ENCODE measurements at regions not wholly inside any gene's neighbourhood (a gene's known extent, or its start where the extent isn't known, plus 50 kb on each side); places are given as distances from the start of the nearest gene placed in this dataset.
"Not testable (repeated sequence)": the region's sequence is repeated elsewhere in the genome, so short reads cannot be mapped to it uniquely, and the experiment has no call there.

DNA sequence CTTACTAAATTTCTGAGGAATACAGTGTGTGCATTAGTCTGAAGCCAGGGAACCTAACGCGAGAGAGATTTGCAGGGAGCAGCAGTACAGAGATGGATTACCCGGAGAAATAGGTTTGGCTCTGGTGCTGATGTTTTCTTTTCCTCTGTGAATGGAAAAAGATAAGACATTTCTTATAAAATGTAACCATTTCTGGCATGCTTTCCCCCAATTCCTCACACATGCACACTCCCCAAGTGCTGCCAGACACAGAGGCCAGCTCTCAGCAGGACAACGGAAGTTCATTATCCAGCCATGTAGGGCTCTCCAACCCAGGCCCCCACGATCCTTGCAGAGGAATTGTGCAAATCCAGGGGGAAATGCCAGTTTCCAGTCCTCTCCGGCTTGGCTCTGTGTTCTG, 224.5 kb upstream of the MGAT5 start:
- no peak for DNase-seq (ENCODE audit: low read depth)

DNA sequence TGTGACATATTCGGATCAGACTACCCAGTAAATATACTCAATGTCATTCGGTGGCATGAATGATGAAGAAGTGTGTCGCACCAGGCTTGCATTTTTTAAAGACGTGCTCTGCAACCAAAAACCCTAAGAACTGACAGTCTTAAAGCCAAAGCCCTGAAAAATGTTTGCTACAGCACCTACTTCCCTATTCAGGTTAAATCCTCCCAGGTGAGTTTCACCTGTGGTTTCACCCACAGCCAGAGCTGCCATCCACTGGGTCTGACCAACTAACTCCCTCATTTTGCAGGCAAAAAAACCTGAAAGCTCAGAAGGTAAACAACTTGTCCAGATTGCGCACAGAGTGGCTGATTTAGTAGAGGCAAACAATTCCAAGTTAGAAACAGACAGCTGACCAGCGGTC, 222.3 kb upstream of the MGAT5 start:
- DNase-seq (ENCODE audit: low read depth), result no peak

DNA sequence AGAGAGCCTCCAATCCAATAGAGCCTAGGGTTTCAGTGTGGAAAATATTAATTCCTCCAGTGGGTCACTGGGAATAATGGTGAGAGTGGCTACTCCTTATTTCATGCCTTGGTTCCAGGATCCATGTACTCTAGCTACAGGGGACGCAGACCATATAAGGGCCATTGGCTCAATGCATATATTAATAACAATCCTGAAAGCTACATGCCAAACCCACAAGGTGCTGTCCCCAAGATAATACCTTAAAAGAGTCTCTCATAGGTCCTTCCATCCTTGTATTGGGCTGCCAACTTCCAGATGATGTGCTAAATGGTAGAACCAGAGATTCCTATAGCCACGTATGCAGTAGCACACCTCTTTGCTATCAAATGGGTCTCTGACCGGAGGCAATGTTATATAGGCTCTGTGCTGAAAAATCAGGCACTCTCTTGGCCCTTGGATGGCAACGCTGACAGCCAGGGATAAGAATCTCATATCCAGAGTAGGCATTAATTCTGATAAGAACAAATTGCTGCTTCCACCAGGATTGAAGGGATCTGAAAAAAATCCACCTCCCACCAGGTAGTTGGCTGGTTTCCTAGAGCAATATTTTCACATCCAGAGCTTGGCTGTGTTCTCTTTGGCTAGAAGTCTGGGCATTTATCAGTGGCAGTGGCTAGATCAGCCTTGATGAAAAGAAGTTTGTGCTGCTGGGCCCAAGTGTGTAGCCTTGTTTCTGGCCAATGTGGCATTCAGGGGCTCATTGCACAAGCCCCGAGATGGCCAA, 218.1 kb upstream of the MGAT5 start:
- no peak for DNase-seq (ENCODE audit: low read depth)

DNA sequence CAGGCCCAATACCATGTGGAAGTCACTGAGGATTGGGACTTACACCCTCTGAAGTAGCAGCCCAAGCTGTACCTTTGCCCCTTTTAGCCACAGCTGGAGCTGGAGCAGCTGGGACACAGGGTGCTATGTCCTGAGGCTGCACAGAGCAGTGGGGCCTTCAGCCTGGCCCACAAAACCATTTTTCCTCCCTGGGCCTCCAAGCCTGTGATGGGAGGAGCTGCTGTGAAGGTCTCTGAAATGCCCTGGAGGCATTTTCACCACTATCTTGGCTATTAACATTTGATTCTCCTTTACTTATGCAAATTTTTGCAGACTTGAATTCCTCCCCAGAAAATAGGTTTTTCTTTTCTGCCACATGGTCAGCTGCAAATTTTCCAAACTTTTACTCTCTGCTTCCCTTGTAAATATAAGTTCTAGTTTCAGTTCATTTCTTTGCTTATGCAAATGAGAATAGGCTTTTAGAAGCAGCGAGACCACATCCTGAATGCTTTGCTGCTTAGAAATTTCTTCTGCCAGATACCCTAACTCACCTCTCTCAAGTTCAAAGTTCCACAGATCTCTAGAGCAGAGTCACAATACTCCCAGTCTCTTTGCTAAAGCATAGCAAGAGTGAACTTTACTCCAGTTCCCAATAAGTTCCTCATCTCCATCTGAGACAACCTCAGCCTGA, 213.8 kb upstream of the MGAT5 start:
- DNase-seq (ENCODE audit: low read depth), result no peak

DNA sequence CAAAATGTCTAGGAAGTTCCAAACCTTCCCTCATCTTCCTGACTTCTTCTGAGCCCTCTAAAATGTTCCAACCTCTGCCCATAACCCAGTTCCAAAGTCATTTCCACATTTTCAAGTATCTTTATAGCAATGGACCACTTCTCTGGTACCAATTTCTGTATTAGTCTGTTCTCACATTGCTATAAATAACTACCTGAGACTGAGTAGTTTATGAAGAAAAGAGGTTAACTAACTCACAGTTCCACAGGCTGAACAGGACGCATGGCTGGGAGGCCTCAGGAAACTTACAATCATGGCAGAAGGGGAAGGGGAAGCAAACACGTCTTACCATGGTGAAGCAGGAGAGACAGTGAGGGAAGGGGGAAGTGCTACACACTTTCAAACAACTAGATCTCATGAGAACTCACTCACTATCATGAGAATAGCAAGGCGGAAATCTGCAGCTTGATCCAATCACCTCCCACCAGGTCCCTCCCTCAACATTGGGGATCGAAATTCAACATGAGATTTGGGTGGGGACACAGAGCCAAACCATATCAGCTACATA, 213.2 kb upstream of the MGAT5 start:
- not testable (repeated sequence) for DNase-seq (ENCODE audit: low read depth)

DNA sequence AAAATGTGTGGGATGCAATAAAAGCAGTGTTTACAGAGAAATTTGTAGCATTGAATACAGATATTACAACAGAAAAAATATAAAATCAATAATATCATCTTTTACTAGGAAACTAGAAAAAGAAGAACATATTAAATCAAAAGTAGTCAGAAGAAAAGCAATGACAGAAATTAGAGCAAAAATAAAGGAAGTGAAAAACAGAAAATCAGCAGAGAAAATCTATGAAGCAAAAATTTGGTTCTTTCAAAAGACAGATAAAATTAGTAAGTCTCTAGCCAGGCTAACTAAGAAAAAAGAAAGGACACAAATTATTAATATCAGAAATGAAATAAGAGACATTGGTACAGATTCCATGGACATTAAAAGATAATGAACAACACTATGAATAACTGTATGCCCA, 212.0 kb upstream of the MGAT5 start:
- no peak for DNase-seq (ENCODE audit: low read depth)

DNA sequence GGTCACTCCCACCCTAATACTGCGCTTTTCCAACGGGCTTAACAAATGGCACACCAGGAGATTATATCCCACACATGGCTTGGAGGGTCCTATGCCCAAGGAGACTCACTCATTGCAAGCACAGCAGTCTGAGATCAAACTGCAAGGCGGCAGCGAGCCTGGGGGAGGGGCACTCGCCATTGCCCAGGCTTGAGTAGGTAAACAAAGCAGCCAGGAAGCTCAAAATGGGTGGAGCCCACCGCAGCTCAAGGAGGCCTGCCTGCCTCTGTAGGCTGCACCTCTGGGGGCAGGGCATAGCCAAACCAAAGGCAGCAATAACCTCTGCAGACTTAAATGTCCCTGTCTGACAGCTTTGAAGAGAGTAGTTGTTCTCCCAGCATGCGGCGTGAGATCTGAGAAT, 210.8 kb upstream of the MGAT5 start:
- not testable (repeated sequence) for DNase-seq (ENCODE audit: low read depth)

DNA sequence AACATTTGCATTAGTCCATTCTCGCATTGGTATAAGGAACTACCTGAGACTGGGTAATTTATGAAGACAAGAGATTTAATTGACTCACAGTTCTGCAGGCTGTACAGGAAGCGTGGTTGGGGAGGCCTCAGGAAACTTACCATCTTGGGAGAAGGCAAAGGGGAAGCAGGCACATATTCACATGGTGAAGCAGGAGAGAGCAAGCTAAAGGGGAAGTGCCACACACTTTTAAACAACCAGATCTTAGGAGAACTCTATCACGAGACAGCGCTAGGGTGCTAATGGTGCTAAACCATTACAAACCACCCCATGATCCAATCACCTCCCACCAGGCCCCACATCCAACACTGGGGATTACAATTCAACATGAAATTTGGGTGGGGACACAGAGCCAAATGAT, 201.7 kb upstream of the MGAT5 start:
- DNase-seq (ENCODE audit: low read depth), result no peak

DNA sequence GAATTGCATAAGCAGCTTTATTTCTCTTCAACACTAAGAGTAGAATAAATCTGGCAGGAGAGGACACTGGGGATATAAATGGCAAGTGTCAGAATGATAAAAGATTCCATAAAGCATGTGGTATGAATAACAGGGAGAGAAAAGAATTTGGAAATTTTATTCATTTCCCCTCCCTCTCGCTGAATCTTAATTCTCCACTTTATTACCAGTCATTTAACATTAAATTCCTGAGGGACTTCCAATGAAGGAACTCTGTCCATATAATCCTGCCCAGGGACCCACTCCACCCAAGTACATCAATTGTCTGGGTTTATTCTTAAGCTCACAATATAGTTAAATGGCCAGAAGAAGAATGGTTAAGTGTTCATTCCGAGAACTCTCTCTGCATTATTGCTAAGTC, 197.7 kb upstream of the MGAT5 start:
- no peak for DNase-seq (ENCODE audit: low read depth)

DNA sequence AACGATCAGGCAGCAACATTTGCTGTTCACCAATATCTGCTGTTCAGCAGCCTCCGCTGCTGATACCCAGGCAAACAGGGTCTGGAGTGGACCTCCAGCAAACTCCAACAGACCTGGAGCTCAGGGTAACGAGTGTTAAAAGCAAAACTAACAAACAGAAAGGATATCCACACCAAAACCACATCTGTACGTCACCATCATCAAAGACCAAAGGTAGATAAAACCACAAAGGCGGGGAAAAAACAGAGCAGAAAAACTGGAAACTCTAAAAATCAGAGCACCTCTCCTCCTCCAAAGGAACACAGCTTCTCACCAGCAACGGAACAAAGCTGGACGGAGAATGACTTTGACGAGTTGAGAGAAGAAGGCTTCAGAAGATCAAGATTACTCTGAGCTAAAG, 192.8 kb upstream of the MGAT5 start:
- not testable (repeated sequence) for DNase-seq (ENCODE audit: low read depth)

DNA sequence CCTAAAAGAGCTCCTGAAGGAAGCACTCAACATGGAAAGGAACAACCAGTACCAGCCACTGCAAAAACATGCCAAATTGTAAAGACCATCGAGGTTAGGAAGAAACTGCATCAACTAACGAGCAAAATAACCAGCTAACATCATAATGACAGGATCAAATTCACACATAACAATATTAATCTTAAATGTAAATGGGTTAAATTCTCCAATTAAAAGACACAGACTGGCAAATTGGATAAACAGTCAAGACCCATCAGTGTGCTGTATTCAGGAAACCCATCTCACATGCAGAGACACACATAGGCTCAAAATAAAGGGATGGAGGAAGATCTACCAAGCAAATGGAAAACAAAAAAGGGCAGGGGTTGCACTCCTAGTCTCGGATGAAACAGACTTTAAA, 191.6 kb upstream of the MGAT5 start:
- not testable (repeated sequence) for DNase-seq (ENCODE audit: low read depth)

DNA sequence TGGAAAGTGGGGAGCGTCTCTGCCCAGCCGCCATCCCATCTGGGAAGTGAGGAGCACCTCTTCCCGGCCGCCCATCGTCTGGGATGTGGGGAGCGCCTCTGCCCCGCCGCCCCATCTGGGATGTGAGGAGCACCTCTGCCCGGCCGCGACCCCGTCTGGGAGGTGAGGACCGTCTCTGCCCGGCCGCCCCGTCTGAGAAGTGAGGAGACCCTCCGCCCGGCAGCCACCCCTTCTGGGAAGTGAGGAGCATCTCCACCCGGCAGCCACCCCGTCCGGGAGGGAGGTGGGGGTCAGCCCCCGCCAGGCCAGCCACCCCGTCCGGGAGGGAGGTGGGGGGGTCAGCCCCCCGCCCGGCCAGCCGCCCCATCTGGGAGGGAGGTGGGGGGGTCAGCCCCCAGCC, 190.0 kb upstream of the MGAT5 start:
- DNase-seq (ENCODE audit: low read depth), result not testable (repeated sequence)

DNA sequence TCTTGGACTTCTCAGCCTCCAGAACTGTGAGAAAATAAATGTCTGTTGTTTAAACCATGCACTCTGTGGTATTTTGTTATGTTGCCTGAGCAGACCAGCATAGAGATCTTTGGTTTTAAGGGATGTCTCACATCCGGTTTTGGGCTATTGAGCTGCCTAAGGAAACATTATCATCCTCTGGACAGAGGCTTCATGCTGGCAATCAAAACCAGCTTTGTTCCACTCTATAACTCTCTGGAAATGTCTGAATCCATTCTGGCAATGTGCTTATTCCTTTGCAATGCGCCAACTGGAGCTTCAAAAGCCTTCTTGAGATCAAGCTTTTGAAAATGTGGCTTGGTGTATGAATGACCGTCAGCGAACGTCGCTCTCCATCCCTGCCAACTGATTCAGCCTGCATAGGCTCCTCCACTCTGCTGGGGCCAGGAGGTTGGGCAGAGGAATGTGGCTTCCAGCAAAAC, 183.6 kb upstream of the MGAT5 start:
- no peak for DNase-seq (ENCODE audit: low read depth)

DNA sequence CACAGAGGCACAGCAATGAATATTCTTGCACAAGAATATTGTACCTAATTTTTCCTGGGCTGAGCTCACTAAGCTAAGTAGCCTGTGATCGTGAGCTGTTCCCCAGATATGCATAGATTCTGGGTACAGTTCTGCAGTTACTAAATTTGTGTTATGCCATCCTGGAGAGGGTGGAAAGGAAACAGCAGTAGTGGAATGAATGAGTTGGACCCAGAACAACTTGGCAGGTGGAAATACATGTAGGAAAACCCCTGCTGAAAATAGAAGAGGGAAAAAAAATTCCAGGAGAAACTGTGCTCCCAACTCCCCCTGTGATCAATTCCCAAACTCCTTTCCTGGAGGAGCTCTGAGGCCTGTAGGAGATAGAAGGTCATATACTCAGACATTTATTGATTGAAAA, 181.5 kb upstream of the MGAT5 start:
- no peak for DNase-seq (ENCODE audit: low read depth)

DNA sequence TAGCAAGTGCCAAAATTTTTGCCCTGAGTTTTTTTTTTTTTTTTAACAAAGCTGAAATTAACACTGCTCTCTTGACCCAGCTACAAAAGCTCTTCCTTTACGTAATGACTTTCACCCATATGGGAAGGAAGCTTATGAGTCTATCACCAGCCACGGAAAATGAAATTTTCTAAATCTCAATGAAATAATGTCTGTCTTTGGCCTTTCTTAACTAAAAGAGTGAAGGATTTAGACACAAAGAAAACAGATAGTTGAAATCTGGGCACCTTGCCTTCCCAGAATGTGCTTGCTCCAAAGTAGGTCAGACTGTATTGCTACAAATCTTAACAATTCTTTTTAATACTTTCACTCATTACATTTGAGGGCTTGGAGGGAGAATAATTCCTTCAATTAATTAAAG, 180.8 kb upstream of the MGAT5 start:
- DNase-seq (ENCODE audit: low read depth), result no peak

DNA sequence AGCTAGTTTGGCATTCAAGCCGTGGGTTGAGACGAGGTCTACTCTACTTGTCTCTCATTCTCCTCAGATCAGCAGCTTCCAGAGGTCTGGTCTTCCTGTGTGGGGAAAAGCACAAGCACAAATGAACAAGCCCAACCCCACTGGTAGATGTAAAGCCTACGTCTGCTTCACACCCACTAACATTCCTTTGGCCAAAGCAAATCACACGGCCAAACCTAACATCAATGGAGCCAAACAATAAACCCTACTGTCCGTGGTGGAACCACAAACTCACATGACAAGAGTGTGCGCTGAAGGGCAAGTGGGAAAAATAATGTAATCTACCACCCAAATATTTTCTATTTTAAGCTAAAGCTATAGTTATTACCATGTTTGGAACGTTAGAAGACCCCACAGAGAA, 179.3 kb upstream of the MGAT5 start:
- no peak for DNase-seq (ENCODE audit: low read depth)

DNA sequence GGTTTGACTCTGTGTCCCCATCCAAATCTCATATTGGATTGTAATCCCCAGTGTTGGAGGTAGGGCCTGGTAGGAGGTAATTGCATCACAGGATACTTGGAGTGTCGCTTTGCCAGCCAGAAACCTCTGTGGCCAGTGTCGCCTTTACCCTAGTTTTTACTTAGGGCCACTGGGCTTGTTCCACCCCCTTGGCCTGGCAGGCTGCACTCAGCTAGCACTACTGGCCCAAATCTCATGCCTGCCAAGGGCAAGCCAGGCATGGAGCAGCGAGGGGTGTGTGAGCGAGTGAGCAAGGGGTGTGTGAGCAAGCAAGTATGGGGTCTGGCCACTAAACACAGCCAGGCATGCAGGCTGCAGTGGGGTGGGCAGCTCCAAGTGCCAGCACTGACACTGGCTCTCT, 178.7 kb upstream of the MGAT5 start:
- DNase-seq (ENCODE audit: low read depth), result no peak

DNA sequence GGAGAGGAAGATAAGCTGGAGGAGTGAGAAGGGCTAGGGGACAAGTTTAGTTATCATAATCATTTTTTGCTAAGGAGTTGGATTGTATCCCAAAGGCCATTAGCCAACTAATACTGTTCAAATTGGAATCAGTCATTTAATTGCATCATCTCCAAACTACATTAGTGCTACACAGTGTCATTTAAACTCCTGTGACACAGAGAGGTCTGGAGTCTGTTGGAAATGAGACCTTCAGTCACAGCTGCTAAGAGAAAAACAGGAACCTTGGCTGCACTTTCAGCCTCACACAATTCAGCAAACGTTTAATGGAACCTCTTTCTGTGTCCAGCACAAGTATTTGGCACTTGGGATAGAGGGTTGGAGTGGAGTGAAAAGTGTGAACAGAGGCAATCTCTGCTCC, 175.5 kb upstream of the MGAT5 start:
- DNase-seq (ENCODE audit: low read depth), result no peak

DNA sequence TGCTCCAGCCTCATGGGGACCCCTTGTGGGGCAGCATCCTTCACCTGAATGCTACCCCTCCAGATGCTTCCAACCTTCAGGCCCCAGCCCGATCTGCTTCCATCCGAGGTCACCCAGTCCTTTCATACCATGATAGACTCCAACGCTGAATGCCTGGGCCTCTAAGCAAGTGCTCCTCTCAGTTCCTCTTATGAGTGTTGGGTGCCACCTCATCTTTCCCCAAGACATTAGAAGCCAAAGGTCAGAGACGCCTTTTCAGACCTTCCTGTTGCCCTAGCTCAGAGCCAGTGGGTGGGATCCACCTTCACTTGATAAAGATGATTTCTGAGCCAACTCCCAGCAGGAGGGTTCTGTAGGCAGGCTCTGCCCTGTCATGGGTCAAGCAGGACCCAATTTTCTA, 174.5 kb upstream of the MGAT5 start:
- no peak for DNase-seq (ENCODE audit: low read depth)

DNA sequence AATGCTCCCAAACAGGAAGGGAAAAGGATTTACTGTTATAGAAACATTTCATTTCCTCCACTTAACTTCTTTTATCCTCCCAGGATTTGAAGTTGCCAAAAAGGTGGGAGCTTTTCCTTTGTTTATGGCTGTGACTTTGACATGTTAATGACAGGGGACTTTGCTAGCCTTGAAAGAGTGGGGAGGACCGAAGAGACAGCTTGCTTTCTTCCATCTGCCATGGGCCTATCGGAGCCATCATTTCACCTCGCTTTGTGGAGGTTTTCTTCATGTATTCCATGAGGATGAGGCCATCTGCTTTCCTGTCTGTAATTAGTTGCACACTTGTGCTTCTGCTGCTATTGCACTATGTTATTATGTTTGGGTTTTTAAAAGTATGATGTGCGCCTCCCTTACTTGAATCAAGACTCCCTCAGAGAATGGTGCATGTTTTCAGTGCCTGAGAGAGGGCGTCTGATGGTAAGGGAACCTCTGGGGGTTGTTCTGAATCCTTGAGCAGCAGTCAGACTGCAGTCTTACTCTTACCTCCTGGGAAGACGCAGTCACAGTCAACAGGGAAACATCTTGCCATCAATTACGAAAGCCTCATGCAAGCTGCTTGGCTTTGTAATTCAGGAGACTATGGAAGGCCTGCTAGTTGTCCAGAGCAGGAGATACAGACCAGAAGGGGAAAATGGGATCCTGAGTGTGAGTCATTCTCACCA, 173.3 kb upstream of the MGAT5 start:
- DNase-seq (ENCODE audit: low read depth), result no peak

DNA sequence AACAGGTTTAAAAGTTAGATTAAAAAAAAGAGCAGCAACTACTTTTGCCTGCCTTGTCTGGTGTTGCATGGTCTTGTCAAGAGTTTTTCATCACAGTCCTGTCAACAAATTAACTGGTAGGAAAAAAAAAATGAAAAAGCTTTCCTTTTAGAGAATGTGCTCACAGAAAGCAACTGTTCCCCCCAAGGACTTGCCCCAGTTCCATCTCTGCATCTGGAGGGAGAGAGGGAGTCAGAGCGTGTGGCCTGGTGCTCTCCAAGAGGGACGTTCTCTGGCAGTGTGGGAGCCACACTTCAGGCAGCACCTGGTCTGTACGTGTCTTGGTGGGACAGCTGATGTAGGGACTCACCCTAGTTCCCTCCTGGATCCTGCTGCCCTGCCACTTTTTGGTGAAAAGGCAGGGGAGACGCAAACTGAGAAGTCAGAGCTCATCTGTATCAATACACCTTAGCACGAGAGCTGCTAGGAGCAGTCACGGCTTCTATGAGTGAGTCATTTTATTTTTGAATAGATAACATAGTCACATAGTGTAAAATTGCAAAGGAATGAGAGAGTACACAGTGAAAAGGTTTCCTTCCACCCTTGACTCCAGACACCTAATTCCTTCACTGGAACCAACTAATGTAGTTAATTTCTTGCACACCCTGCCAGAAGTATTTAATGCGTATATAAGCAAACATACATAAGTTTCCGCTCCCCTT, 172.5 kb upstream of the MGAT5 start:
- no peak for DNase-seq (ENCODE audit: low read depth)

DNA sequence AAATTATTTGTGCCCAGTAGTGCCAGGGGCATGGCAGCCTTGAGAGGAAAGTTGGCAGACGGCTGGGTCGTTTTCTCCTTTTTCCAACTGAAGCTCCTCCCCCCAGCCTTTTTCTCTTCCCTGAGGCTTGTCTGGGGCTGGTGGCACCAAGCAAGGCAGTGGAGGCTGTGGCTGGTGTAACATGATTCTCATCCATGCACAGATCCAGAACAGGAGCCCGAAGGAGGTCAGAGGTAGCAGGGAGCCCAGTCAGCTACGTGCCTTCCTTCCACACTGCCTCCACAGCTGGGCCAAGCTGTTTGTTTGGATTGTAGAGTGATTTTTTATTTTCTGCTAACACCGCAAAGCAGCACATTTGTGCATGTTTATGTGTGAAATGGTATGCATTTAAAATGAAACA, 170.3 kb upstream of the MGAT5 start:
- DNase-seq (ENCODE audit: low read depth), result no peak

All from HS-5 (cell line).